PC-9 (cell line): ENCODE measurements at regions not wholly inside any gene's neighbourhood (a gene's known extent, or its start where the extent isn't known, plus 50 kb on each side); places are given as distances from the start of the nearest gene placed in this dataset.

Source experiments
- BruUV-seq: library from RNA; stranded (reverse); fragments of 400-500 nt; replicated peaks from 2 replicates; lab custom pipeline; 2021; lab: Mats Ljungman, UMichigan
- CTCF ChIA-PET: fragments of 300-600 bp; sonication (Branson Sonifier 250); formaldehyde crosslinking; loops from one replicate; lab custom pipeline; 2022; ENCODE audit warnings: antibody characterized with exemption; lab: Charles Lee
- POLR2A ChIA-PET: fragments of 300-600 bp; sonication (Branson Sonifier 250); formaldehyde crosslinking; loops from one replicate; lab custom pipeline; 2022; ENCODE audit warnings: antibody characterized with exemption; ENCODE audit not compliant: unreplicated experiment; lab: Charles Lee
- DNase-seq, 2 experiments: peaks; one replicate each; pipeline versions ENCODE4 v3.0.0 to v3.0.0-alpha.2; 2015 to 2022; ENCODE audit warnings: mixed read lengths in 1 of 2
- H2AFZ ChIP-seq: fragments of 200-600 bp; sonication (generic); 2 replicates; pipeline ENCODE4 v1.8.1; 2017; ENCODE audit warnings: antibody characterized with exemption
- H3F3A ChIP-seq: fragments of 200-600 bp; sonication (generic); 2 replicates; pipeline ENCODE4 v1.8.1; 2017; ENCODE audit warnings: antibody characterized with exemption, mild to moderate bottlenecking, low read depth; ENCODE audit not compliant: insufficient read depth
- H3K27ac ChIP-seq: fragments of 200-600 bp; sonication (generic); 2 replicates; pipeline ENCODE4 v1.6.1; 2016; ENCODE audit warnings: mixed run types
- H3K27me3 ChIP-seq: fragments of 200-600 bp; sonication (generic); 2 replicates; pipeline ENCODE4 v1.6.1; 2016; ENCODE audit warnings: low read depth, mixed run types; ENCODE audit not compliant: insufficient read depth
- H3K36me3 ChIP-seq: fragments of 200-600 bp; sonication (generic); 2 replicates; pipeline ENCODE4 v1.6.1; 2016; ENCODE audit warnings: low read depth, mixed run types
- H3K4me1 ChIP-seq: fragments of 200-600 bp; sonication (generic); replicated peaks from 2 replicates; pipeline ENCODE4 v1.6.1; 2016; ENCODE audit warnings: mixed run types; ENCODE audit not compliant: insufficient read depth
- H3K4me2 ChIP-seq: fragments of 200-600 bp; sonication (generic); 2 replicates; pipeline ENCODE4 v1.6.1; 2017; ENCODE audit warnings: mixed run types
- H3K4me3 ChIP-seq: fragments of 200-600 bp; sonication (generic); 2 replicates; pipeline ENCODE4 v1.6.1; 2016; ENCODE audit warnings: mixed run types
- H3K79me2 ChIP-seq: fragments of 200-600 bp; sonication (generic); 2 replicates; pipeline ENCODE4 v1.6.1; 2017; ENCODE audit warnings: low read depth, mixed run types
- H3K9me2 ChIP-seq: fragments of 200-600 bp; sonication (generic); 2 replicates; pipeline ENCODE4 v1.8.1; 2017; ENCODE audit warnings: mild to moderate bottlenecking; ENCODE audit not compliant: insufficient read depth
- H3K9me3 ChIP-seq: fragments of 200-600 bp; sonication (generic); 2 replicates; pipeline ENCODE4 v1.8.1; 2016; ENCODE audit warnings: low read depth; ENCODE audit not compliant: insufficient read depth
- H4K20me1 ChIP-seq: fragments of 200-600 bp; sonication (generic); 2 replicates; pipeline ENCODE4 v1.8.1; 2017; ENCODE audit not compliant: insufficient read depth
- CTCF ChIP-seq: fragments of 200-600 bp; sonication (generic); conservative IDR thresholded peaks from 2 replicates; pipeline ENCODE4 v1.6.1; 2017; ENCODE audit warnings: mixed run types, antibody characterized with exemption, mild to moderate bottlenecking, moderate library complexity
- EZH2 ChIP-seq: fragments of 200-600 bp; sonication (generic); IDR thresholded peaks from 2 replicates; pipeline ENCODE4 v1.8.0; 2017; ENCODE audit warnings: antibody characterized with exemption, low read depth
- intact Hi-C: fragments of 100-400 bp; cut with micrococcal nuclease; formaldehyde crosslinking; loops from one replicate; pipeline ENCODE4 v1.10.0; 2022; ENCODE audit not compliant: unreplicated experiment

GRCh38 chr10:61845196-61845949 is 56.1 kb upstream of the ARID5B start:
- H3K79me2 ChIP-seq: no peaks in the 10 kb centered on the region
- TF ChIP-seq CTCF: no peak
- TF ChIP-seq EZH2: no peak
- no peak overlapping the region for H2AFZ ChIP-seq
- H3F3A ChIP-seq: no peaks in the 10 kb centered on the region
- H3K4me3 ChIP-seq: no peak overlapping the region
- no peak overlapping the region for H3K4me2 ChIP-seq
- H3K36me3 ChIP-seq: no peaks in the 10 kb centered on the region
- H3K27me3 ChIP-seq: no peaks in the 10 kb centered on the region
- DNase-seq: no peak
- no peak overlapping the region for H3K27ac ChIP-seq
- no peaks in the 10 kb centered on the region for H4K20me1 ChIP-seq
- H3K9me2 ChIP-seq: no peaks in the 10 kb centered on the region
- no peaks in the 10 kb centered on the region; the same call in 1 of the 2 replicates for H3K9me3 ChIP-seq
- intact Hi-C loops: no loop called here
- ChIA-PET POLR2A (no interaction called here), CTCF (no interaction called here)
- H3K4me1 ChIP-seq: peaks cover 26% of the 10 kb centered on the region
- no TSS peak for BruUV-seq

- Histone ChIP-seq H3K9me2 (no peaks in the 10 kb centered on the region), H4K20me1 (no peaks in the 10 kb centered on the region), H3K27me3 (no peaks in the 10 kb centered on the region), H3K27ac (no peak overlapping the region), H3F3A (no peaks in the 10 kb centered on the region), H2AFZ (no peak overlapping the region), H3K4me2 (no peak overlapping the region), H3K9me3 (no peaks in the 10 kb centered on the region; the same call in 1 of the 2 replicates), H3K36me3 (no peaks in the 10 kb centered on the region), H3K4me1 (peaks cover 29% of the 10 kb centered on the region), H3K79me2 (no peaks in the 10 kb centered on the region), H3K4me3 (no peak overlapping the region)
- DNase-seq: no peak
- ChIA-PET POLR2A (no interaction called here), CTCF (no interaction called here)
- BruUV-seq: no TSS peak
- intact Hi-C loops: no loop called here
- no peak for TF ChIP-seq CTCF
- no peak for TF ChIP-seq EZH2
Measured at GRCh38 chr10:61845950-61846268, 55.6 kb upstream of the ARID5B start.

- no peaks in the 10 kb centered on the region for H3K36me3 ChIP-seq
- ChIA-PET POLR2A (no interaction called here), CTCF (no interaction called here)
- no peaks in the 10 kb centered on the region for H4K20me1 ChIP-seq
- DNase-seq: no peak
- BruUV-seq: no TSS peak
- H3K4me3 ChIP-seq: no peak overlapping the region
- H3K27me3 ChIP-seq: no peaks in the 10 kb centered on the region
- no peak overlapping the region for H3K27ac ChIP-seq
- no peaks in the 10 kb centered on the region for H3K79me2 ChIP-seq
- H3K9me3 ChIP-seq: no peaks in the 10 kb centered on the region; the same call in 1 of the 2 replicates
- peaks cover 26% of the 10 kb centered on the region for H3K4me1 ChIP-seq
- no peaks in the 10 kb centered on the region for H3K9me2 ChIP-seq
- intact Hi-C loops: no loop called here
- H2AFZ ChIP-seq: no peak overlapping the region
- no peak overlapping the region for H3K4me2 ChIP-seq
- no peak for TF ChIP-seq EZH2
- no peak for TF ChIP-seq CTCF
- no peaks in the 10 kb centered on the region for H3F3A ChIP-seq
Measured at GRCh38 chr10:61846370-61847031, 55.0 kb upstream of the ARID5B start.
